Middle frontal gyrus (tissue), 1 donor: ENCODE measurements at regions not wholly inside any gene's neighbourhood (a gene's known extent, or its start where the extent isn't known, plus 50 kb on each side); places are given as distances from the start of the nearest gene placed in this dataset.

Source experiments
- DNase-seq: peaks from one replicate; pipeline ENCODE4 v3.0.0-alpha.2; 2015; ENCODE audit warnings: low spot score; ENCODE audit errors: extremely low spot score

DNA sequence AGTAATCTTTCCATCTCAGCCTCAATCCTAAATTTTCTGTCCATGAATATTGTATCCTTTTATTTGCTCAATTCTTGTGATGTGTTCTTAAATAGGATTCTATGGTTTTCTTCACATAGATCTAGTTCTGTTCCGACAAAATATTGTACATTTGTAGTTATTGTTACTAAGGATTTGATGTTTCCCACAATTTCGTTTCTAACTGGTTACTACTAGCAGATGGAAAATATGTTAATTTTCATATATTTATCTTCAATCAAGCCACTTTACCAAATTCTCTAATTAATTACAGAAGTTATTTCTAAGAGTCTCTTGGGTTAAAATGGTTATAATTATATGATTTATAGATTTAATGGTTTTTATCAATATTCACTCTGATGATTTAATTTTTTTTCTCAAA, 60.3 kb downstream of the SEC61B start:
- DNase-seq: no peak

DNA sequence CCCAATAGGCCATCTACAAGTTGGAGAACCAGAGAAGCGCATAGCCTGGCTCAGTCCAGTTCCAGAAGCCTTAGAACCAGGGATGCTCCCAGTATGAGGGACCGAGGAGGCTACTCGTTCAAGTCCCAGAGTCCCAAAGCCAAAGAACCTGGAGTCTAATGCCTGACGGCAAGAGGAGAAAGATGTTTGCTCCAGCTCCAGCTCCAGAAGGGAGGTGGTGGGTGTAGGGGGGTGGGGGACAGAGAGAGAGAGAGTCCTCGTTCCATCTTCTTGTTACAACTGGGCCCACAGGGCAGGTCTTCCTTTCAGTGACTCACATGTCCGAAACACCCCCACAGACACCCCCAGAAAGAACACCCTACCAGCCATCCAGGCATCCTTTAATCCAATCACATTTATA, 63.9 kb downstream of the SEC61B start:
- no peak for DNase-seq

GRCh38 chr9:99286536-99286935, 64.5 kb downstream of the SEC61B start:
- DNase-seq: no peak

DNA sequence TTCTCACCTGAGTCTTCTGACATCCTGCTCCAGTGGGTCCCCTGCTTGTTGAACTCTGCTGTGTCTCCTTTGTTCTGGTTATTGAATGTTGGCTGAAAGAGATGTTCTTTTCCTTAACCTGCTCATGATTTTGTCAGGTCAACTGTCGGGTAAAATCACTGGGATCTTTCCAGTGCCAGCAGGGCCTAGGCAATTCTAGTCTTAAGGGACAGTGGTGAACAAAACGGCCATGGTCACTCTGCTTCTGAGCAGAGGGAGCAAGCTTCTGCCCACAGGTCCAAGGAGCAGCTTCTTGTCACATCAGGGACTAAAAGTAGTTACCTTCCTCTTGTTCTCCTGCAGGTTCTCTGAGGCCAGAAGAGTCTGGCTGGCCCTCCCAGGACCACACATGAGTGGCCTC, 65.6 kb downstream of the SEC61B start:
- no peak for DNase-seq

- no peak for DNase-seq
These were observed 66.7 kb downstream of the SEC61B start for GRCh38 chr9:99288830-99289229.

DNA sequence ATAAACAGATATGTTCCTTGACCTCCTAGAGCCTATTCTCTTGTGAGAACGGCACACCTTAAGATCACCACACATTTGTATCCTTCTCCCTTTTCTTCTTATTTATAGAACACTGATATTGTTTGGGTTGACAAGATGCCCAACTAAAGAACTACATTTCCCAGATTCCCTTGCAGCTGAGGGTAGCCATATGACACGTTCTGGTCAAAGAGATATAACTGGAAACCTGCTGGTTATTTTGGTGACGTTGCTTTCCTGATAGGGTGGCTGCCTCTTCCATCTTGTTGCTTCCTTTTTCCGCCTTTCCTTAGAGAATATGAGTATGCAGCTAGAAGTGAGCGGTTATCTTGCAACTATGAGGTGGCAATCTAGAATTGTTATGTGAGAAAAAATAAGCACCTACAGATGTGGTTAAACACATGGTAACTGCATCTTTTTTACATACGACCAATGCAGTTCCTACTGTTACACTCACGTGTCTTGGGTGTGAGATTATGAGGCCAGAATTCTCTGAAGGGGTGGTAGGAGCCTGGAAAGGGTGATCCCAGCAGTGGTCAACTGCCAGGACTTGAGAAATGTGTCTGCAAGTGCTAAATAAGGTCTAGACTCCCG, 72.9 kb downstream of the SEC61B start:
- DNase-seq: no peak

DNA sequence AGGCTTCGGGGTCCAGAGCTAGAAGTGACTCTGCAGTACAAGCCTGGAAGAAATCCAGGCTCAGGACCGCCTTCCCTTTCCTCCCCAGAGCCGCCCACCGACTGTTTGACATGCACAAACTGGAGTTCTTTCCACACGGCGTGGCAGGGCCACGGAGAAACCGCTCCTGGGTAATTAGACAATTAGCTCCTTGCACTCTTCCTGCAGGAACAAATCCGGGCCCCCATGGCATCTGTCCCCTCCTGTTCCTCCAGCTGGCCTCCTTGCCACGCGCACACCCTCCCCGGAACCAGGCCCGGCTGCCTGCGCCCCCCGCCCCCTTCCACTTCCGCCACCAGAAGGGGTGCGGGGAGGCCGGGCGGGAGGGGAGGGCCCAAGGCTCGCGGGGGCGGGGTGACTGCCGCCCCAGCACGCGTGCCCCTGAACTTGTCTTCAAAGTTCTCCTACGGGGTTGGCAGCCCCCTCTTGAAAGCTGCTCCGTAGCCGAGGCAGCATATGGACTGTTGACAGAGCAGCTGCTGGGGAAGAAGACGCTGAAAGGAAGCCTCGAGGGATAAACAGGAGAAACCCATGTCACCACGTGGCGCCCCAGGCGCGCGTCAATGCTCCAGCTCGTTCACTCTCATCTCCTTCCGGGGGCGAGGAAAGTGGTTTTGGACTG, 74.3 kb downstream of the SEC61B start:
- DNase-seq: no peak

GRCh38 chr9:99298614-99299013, 76.5 kb downstream of the SEC61B start:
- DNase-seq: no peak

DNA sequence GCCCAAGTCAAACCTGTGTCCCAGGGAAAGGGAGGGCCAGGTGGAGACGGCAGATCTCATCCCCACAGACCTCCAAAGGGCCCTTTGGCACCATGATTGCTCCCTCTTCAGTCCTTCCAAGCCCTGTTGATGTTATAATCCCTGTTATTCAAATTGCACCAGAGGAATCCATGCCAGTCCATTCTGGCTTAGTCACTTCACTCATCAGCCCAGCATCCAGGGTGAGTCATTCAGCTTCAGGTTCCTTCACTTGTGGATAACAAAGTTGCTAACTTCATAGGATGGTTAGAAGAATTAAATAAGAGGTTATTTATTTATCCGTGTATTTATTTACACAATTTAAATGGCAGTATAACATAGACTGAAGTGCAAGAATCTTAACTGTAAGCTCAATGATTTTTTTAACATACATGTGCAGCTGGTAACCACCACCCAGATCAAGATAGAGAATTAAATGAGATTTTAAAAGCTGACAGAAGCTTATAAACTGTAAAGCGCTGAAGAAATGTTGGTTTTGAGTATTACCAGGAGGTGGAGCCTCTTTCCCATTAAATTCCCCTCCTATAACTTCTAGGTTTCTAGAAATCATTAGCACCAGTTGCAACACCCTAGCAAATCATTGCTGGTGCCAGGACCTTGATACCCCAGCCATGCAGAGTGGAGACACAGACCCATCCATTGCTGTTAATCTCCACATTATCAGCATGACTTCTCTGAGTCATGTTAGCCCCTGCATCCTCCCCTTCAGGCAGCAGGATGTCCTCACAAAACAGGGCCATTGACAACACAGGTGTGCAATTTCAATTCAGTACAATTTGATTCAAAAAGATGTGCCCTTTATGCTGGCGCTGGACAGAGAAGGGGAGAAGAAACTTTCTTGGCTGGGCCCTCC, 77.4 kb downstream of the SEC61B start:
- no peak for DNase-seq

- DNase-seq: no peak
These were observed 78.0 kb downstream of the SEC61B start for GRCh38 chr9:99300103-99300439.

DNA sequence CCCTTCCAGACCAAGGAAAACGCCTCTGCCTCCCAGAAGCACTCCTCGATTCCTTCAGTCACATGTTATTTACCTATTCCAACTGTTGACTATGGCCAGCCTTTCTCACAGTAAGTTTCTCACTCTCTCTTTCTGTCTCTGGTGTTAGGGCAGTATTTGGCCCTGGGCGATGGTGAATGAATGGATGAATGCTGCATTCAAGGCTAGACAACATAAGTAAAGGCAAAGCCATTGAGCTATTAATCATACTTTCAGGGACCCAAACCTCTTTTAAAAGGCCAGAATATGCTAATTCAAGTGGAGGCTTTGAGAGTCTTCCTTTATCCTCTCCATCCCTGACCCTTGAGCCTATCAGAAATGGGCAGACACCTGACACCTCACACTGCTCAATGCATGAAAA, 78.5 kb downstream of the SEC61B start:
- DNase-seq: no peak

DNA sequence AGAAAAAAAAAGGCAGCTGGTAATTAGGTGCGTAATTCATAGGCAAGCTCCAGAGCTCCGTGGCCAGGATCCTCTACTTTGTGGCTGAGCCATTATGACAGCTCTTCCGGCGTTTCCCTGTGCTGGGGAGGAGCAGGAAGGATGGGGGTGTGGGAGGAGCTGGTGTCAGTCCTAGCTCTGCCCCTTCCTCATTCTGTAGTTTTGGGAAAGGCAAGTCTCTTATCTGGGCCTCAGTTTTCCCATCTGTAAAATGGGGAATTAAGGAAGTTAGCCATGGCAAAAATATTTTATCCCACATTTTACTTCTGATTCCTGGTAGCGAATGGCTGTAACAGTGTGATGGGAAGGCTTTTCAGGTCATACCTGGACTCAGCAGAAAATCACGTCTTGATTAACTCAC, 81.1 kb downstream of the SEC61B start:
- DNase-seq: no peak

GRCh38 chr9:99305124-99305523, 83.0 kb downstream of the SEC61B start:
- no peak for DNase-seq

- DNase-seq: no peak
These were observed 84.0 kb downstream of the SEC61B start for GRCh38 chr9:99305820-99306811.

DNA sequence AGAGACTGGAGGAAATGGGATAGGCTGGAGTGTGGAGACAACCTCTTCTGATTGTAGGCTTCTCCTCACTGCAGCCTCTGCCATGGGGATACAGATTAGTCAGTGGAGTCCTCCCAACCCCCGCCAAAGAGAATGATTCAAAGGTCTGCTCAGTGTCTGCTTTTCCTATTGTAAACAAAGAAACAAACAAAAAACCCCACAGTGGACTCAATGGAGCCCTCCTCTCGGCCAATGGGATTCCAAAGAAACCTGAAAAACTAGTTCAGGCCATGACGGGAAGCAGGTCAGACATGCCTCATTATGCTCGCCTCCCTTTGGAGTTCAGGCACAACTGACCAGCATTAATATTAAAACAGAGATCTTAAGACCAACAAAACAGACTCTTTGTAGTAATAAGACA, 85.8 kb downstream of the SEC61B start:
- DNase-seq: no peak

- DNase-seq: no peak
These were observed 87.3 kb downstream of the SEC61B start for GRCh38 chr9:99309141-99309939.

DNA sequence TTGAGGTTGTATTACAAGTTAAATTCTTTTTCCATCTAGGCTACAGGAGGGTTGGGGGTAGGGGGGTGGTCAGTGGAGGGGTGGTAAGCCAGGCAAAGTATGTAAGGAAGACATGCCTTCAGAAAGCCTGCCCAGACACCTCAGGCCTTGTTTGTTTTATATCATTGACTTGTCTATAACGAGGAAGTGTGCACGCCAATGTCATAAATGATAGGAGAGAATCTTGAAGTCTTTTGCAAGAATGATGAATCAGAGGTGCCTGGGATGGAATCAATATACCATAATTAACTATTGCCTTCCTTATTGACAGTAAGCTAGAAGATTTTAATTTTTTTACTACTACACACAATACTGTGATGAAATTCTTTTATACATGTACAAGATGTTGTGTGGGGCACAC, 90.7 kb downstream of the SEC61B start:
- DNase-seq: no peak

DNA sequence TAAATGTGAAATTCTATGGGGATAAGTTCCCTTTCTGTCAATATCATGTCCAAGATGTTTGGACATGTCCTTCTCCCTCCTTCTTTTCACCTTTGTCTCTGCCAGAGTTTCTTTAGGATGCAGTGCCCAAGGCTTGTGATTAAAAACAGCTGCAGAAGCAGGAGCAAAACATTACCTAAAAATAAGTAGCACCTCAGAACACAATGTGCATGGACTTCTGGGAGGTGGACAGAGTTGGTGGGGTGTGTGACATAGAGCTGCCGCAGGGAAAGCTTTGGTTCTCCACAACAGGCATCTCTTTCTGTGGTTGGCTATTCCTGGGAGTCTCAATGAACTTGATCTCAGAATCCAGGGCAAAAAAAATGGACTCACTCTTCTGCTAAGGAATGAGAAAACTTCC, 97.0 kb downstream of the SEC61B start:
- no peak for DNase-seq

DNA sequence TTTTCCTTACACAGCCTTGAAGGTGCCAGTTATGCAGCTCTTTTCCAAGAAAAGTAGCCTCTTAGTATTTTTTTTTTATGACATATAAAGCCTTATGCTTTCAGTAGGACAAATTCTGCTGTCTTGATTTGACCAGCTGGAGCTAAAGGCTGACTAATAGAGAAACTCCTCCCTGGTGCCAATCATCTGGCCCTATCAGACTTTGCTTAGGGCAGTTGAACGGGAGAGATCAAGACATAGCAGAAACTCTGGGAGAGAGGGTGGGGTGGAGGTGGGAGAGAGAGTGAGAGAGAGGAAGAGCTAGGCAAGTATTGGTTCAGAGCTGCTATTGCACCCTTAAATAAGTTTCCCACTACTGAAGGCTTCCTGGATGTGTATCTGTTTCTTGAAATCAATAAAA, 100.2 kb downstream of the SEC61B start:
- no peak for DNase-seq

DNA sequence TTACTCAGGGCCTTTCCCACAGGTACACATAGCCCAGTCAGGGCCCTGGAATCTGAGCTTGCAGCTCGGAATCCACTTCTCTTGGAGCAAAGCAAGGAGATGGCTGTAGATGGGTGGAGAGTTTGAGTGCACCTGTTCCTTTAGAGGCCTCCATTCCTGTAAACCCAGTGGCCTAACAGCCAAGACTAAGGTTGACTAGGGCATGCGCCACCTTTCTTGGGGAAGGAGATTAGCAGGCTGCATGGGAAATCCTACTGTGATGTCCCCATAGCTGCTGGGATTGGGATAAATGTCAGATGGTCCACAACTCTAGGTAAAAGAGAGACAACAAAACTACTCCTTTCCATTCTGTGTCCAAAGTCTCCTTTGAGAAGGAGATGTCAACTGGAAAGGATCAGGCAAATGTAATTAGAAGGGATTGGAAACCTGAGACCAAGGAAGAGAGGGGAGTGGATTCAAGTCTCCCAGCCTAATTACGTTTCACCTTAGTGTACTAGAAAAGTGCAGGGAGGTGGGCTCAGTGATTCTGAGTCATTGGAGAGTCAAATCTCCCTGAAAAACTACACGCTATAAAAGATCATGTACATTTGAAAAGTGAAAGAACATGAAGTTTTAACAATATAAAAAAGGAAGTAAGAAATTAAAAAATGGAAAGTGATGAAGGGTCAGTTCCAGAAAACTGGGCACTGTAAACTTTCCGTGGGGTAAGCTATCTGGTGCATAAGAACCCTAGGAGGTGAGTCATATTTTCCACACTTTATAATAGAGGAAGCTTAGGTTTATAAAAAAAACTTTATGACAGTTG, 104.2 kb downstream of the SEC61B start:
- no peak for DNase-seq
